Fibroblast of gingiva (primary cell): ENCODE measurements at regions not wholly inside any gene's neighbourhood (a gene's known extent, or its start where the extent isn't known, plus 50 kb on each side); places are given as distances from the start of the nearest gene placed in this dataset.
A peak's percentile ranks its signal among the peaks of the same experiment; 100 is the strongest.

Experiments used
- DNase-seq: peaks from one replicate; pipeline ENCODE4 v3.0.0-alpha.2; 2011; ENCODE audit warnings: low read depth

GRCh38 chr17:14474591-14474990 lies 173.7 kb downstream of the HS3ST3B1 start:
- DNase-seq: no peak

GRCh38 chr17:14471052-14471451 lies 170.2 kb downstream of the HS3ST3B1 start:
- DNase-seq: peak; percentile 84

DNA sequence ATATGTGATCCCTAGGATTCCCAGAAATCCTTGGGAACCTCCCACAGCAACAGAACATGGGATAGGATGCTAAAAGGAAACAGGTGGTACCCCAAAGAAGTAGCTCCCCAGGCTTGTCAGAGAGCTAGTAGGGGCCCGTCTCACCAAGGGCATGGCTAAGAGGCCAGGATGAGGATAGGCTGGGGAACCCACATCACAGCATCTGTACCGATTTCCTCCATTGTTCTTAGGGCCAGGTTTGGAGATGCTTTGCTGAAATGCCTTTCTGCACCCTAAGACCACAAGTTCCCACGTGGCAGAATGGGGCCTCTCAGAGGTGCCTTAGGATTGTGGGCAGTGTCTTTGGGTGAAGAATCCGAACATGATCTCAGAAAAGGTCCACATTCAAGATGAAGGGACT lies 169.5 kb downstream of the HS3ST3B1 start:
- DNase-seq: no peak

GRCh38 chr17:14469971-14470370 lies 169.1 kb downstream of the HS3ST3B1 start:
- no peak for DNase-seq

DNA sequence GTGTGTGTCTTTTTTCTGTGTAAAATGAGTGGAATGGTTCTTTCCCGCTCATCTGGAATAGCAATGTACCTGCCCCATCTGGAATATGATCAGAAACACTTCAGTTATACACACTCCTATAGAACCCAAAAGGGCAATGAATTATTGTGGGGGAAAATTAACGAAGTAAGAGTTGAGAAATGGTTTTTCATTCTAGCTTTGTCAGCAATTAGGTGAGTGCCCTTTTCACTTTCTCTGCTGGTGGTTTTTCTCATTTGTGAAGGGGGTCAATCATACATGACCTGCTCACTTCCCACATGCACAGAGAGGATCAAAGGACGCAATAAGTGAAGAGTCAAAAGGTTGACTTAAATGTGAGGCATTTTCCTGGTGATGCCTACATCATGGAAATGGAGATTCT lies 168.0 kb downstream of the HS3ST3B1 start:
- no peak for DNase-seq

DNA sequence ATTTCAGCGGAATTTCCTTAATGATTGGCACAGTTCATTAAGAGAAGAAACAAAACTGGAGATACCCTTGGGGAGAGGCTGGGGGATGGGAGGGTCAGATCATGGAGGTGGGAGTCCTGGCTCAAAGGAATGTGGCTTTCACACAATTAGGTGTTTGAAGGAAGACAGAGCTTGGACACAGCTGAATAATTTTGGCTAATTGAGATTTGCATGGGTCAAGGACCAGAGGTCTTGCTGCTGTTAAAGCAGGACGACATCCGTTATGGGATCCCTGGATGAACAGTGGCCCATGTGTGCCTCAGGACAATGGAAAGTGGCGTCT lies 160.3 kb downstream of the HS3ST3B1 start:
- DNase-seq: no peak

- DNase-seq: no peak
Measured at GRCh38 chr17:14460516-14461226, 159.8 kb downstream of the HS3ST3B1 start.

- DNase-seq: no peak
Measured at GRCh38 chr17:14459955-14460354, 159.1 kb downstream of the HS3ST3B1 start.

- DNase-seq: no peak
Measured at GRCh38 chr17:14458724-14459123, 157.8 kb downstream of the HS3ST3B1 start.

- no peak for DNase-seq
Measured at GRCh38 chr17:14454746-14455145, 153.9 kb downstream of the HS3ST3B1 start.

DNA sequence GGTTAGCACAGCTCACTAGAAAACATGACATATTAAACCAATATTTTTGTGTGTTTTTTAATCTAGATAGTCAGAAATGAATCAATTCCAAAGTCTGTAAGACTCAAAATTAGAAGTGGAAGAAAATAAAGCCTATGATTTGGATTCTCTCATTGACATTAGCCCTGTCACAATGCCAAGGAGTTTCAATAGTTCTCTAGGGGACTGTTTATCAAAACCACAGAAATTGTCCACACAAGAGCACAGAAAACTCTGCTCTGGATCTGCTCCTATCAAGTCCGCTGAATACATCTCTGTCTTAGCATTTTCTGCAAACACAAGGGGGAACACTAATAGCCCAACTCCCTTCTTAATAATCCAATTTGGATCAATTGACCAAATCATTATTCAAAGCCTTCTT lies 152.0 kb downstream of the HS3ST3B1 start:
- no peak for DNase-seq

- DNase-seq: no peak
Measured at GRCh38 chr17:14451729-14452191, 150.9 kb downstream of the HS3ST3B1 start.

- no peak for DNase-seq
Measured at GRCh38 chr17:14448818-14449217, 147.9 kb downstream of the HS3ST3B1 start.

DNA sequence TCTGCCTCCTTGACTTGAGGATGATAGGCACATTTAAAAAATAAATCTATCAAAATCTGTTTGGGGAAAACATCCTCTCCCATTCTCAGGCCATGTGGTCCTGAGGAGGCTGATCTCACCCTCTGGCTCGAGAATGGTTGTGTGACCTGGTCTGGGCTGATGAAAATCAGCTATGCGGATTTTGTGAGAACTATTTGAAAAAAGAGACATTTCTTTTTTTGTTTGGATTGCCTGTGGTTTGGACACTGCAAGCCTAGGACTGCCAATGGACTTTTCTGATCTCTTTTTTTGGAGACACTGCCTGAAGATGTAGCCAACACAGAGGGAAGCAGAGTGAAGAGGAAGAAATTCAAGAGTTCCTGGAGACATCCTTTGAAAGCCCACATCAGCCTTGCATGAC lies 145.9 kb downstream of the HS3ST3B1 start:
- DNase-seq: no peak

DNA sequence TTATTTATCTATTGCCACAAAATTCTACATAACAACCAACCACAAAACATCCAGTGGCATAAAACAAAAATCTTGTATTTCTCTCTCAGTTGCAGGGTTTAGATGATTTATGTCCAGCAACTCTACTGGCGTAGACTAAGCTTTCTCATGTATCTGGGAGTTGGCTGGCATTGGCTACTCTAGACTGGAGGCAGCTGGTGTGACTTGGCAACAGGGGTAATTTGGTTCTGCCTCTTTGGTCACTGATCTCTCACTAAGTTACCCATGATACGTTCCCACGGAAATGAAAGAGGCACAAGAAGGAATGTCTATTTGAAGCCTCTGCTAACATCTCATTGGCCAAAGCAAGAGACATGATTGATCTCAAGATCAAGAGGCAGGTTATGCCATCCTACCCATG lies 144.0 kb downstream of the HS3ST3B1 start:
- no peak for DNase-seq

GRCh38 chr17:14442798-14443528 lies 142.1 kb downstream of the HS3ST3B1 start:
- DNase-seq: no peak

DNA sequence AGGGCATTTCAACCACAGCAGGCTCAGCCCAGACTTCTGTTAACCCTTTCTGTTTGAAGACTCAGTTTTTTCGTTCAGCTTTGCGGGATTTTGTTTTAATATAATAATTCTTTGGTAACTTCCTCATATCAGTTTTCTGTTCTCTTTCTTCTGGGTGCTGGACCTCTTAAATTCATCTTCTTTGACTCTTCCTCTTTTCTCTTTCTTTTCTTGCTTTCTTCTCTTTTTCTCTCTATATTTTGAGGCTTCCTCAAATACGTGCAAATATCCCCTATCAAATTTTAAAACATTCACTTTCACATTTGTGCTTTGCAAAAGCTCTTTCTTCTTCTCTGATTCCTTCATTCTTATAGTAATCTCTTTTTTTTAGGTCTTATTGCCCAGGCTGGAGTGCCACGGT lies 136.3 kb downstream of the HS3ST3B1 start:
- DNase-seq: no peak

GRCh38 chr17:14436266-14436665 lies 135.4 kb downstream of the HS3ST3B1 start:
- no peak for DNase-seq

- no peak for DNase-seq
Measured at GRCh38 chr17:14434506-14434905, 133.6 kb downstream of the HS3ST3B1 start.

GRCh38 chr17:14432079-14432478 lies 131.2 kb downstream of the HS3ST3B1 start:
- DNase-seq: no peak

GRCh38 chr17:14429084-14429483 lies 128.2 kb downstream of the HS3ST3B1 start:
- DNase-seq: no peak

- no peak for DNase-seq
Measured at GRCh38 chr17:14428648-14429029, 127.8 kb downstream of the HS3ST3B1 start.

- DNase-seq: no peak
Measured at GRCh38 chr17:14427900-14428647, 127.2 kb downstream of the HS3ST3B1 start.
